ENCODE measurements at regions not wholly inside any gene's neighbourhood (a gene's known extent, or its start where the extent isn't known, plus 50 kb on each side); places are given as distances from the start of the nearest gene placed in this dataset.

GRCh38 chr2:16962505-16962904 is 296.9 kb upstream of the CYRIA start:
- no peak overlapping the region for H3K4me3 Mint-ChIP-seq

GRCh38 chr2:16960579-16960978 is 294.9 kb upstream of the CYRIA start:
- H3K4me3 ChIP-seq: no peak overlapping the region
- H3K27ac ChIP-seq: no peak overlapping the region
- H3K27me3 ChIP-seq: no peaks in the 10 kb centered on the region
- Mint-ChIP-seq H3K27ac (no peak overlapping the region), H3K4me1 (peaks cover 13% of the 10 kb centered on the region), H3K27me3 (ENCODE audit: insufficient read depth, low read depth) (no peaks in the 10 kb centered on the region), H3K9me3 (peaks cover 2% of the 10 kb centered on the region), H3K4me3 (no peak overlapping the region), H3K36me3 (no peaks in the 10 kb centered on the region)
- no peak overlapping the region for H3K9ac ChIP-seq
- H3K36me3 ChIP-seq: no peaks in the 10 kb centered on the region
- H4K20me1 ChIP-seq (ENCODE audit: low read depth): no peaks in the 10 kb centered on the region
- no peak overlapping the region for H2AFZ ChIP-seq (replicated peaks)
- peaks cover 22% of the 10 kb centered on the region for H3K4me1 ChIP-seq
- peaks cover 10% of the 10 kb centered on the region for H3F3A ChIP-seq (ENCODE audit: low read depth)
- H3K79me2 ChIP-seq (ENCODE audit: low read depth): no peaks in the 10 kb centered on the region
- H3K4me2 ChIP-seq: no peak overlapping the region
- no peaks in the 10 kb centered on the region for H3K9me3 ChIP-seq (ENCODE audit: low read depth)
- no peak for TF ChIP-seq EZH2 (IDR thresholded peaks at IDR 0.05)
- no peak for TF ChIP-seq CTCF (IDR thresholded peaks at IDR 0.05)
- DNase-seq (ENCODE audit: low spot score): no peak

More at GRCh38 chr2:16962505-16962904, 296.9 kb upstream of the CYRIA start:
- Mint-ChIP-seq H3K27me3 (ENCODE audit: insufficient read depth, low read depth) (no peaks in the 10 kb centered on the region), H3K27ac (peak overlapping the region; percentile 26), H3K4me1 (peaks cover 13% of the 10 kb centered on the region), H3K36me3 (no peaks in the 10 kb centered on the region), H3K9me3 (peaks cover 2% of the 10 kb centered on the region)
- Histone ChIP-seq H3K79me2 (ENCODE audit: low read depth) (no peaks in the 10 kb centered on the region), H4K20me1 (ENCODE audit: low read depth) (no peaks in the 10 kb centered on the region), H3K27ac (peak overlapping the region; percentile 62), H3F3A (ENCODE audit: low read depth) (peaks cover 10% of the 10 kb centered on the region), H3K4me1 (peaks cover 22% of the 10 kb centered on the region), H3K9ac (no peak overlapping the region), H2AFZ (replicated peaks) (no peak overlapping the region), H3K4me2 (peak overlapping the region; percentile 52), H3K9me3 (ENCODE audit: low read depth) (no peaks in the 10 kb centered on the region), H3K36me3 (no peaks in the 10 kb centered on the region), H3K27me3 (no peaks in the 10 kb centered on the region), H3K4me3 (no peak overlapping the region)
- TF ChIP-seq EZH2 (IDR thresholded peaks at IDR 0.05): no peak
- TF ChIP-seq CTCF (IDR thresholded peaks at IDR 0.05): no peak
- TF ChIP-seq EZH2phosphoT487 (IDR thresholded peaks at IDR 0.05): no peak
- peak; percentile 24 for DNase-seq (ENCODE audit: low spot score)

GRCh38 chr2:16958266-16958665 is 292.6 kb upstream of the CYRIA start:
- H3K9ac ChIP-seq: no peak overlapping the region
- no peak overlapping the region for H3K27ac Mint-ChIP-seq
- no peak overlapping the region for H3K4me3 Mint-ChIP-seq
- peaks cover 10% of the 10 kb centered on the region for H3F3A ChIP-seq (ENCODE audit: low read depth)
- TF ChIP-seq EZH2phosphoT487 (IDR thresholded peaks at IDR 0.05) (no peak), EZH2 (IDR thresholded peaks at IDR 0.05) (no peak), CTCF (IDR thresholded peaks at IDR 0.05) (no peak)
- peaks cover 13% of the 10 kb centered on the region for H3K4me1 Mint-ChIP-seq
- H3K27me3 ChIP-seq: no peaks in the 10 kb centered on the region
- H3K36me3 ChIP-seq: no peaks in the 10 kb centered on the region
- H3K9me3 Mint-ChIP-seq: peaks cover 2% of the 10 kb centered on the region
- H3K27me3 Mint-ChIP-seq (ENCODE audit: insufficient read depth, low read depth): no peaks in the 10 kb centered on the region
- H3K36me3 Mint-ChIP-seq: no peaks in the 10 kb centered on the region
- H3K27ac ChIP-seq: no peak overlapping the region
- H3K79me2 ChIP-seq (ENCODE audit: low read depth): no peaks in the 10 kb centered on the region
- no peak overlapping the region for H2AFZ ChIP-seq (replicated peaks)
- H3K9me3 ChIP-seq (ENCODE audit: low read depth): no peaks in the 10 kb centered on the region
- H4K20me1 ChIP-seq (ENCODE audit: low read depth): no peaks in the 10 kb centered on the region
- DNase-seq (ENCODE audit: low spot score): no peak
- peaks cover 20% of the 10 kb centered on the region for H3K4me1 ChIP-seq
- no peak overlapping the region for H3K4me2 ChIP-seq
- no peak overlapping the region for H3K4me3 ChIP-seq

Measured in neural progenitor cell (in vitro differentiated cells).